Prostate gland (tissue), 2 donors: ENCODE measurements at regions not wholly inside any gene's neighbourhood (a gene's known extent, or its start where the extent isn't known, plus 50 kb on each side); places are given as distances from the start of the nearest gene placed in this dataset.

Experiments
- DNase-seq: peaks from one replicate; pipeline ENCODE4 v3.0.0-alpha.2; 2019; ENCODE audit warnings: low spot score
- H3K27ac ChIP-seq, 2 donors: fragments of 200-600 bp; sonication (generic); 2 replicates each; pipeline ENCODE4 v1.5.1; 2017 to 2019
- H3K27me3 ChIP-seq: fragments of 200-600 bp; sonication (generic); replicated peaks from 2 replicates; pipeline ENCODE4 v1.5.1; 2019; ENCODE audit not compliant: insufficient read depth
- H3K36me3 ChIP-seq, 2 donors: fragments of 200-600 bp; sonication (generic); 1 replicate in 1 of 2; 2 replicates in 1 of 2; pipeline versions ENCODE4 v1.5.1 to v1.8.1; 2017 to 2019
- H3K4me1 ChIP-seq: fragments of 200-600 bp; sonication (generic); replicated peaks from 2 replicates; pipeline ENCODE4 v1.5.1; 2019
- H3K4me3 ChIP-seq, 2 donors: fragments of 200-600 bp; sonication (generic); 2 replicates each; pipeline ENCODE4 v1.5.1; 2017 to 2019
- H3K9me3 ChIP-seq: fragments of 200-600 bp; sonication (generic); 2 replicates; pipeline ENCODE4 v1.5.1; 2017
- POLR2A ChIP-seq: fragments of 450-650 bp; IDR thresholded peaks from one replicate; pipeline ENCODE4 v1.6.1; 2016; ENCODE audit warnings: antibody characterized with exemption, mild to moderate bottlenecking
- POLR2AphosphoS5 ChIP-seq: sonication (generic); formaldehyde crosslinking; IDR thresholded peaks from one replicate; pipeline ENCODE4 v1.6.1; 2017; ENCODE audit warnings: antibody characterized with exemption
- whole genome bisulfite sequencing: methylation state at CpG from one replicate; pipeline ENCODE4 v1.1.5; 2018; 5-methylcytosine and 5-hydroxymethylcytosine counted together
- intact Hi-C: fragments of 100-400 bp; cut with DNase I; formaldehyde crosslinking; loops from one replicate; pipeline ENCODE4 v1.14.2; 2022
- TF ChIP-seq, protein P1 (sequence below), 4 experiments: fragments of 200-600 bp in 2 of 4; fragments of 450-650 bp in 2 of 4; sonication (generic) in 2 of 4; IDR thresholded peaks; 1 replicate in 3 of 4; 2 replicates in 1 of 4; pipeline ENCODE4 v1.5.1; 2016 to 2019; ENCODE audit warnings: antibody characterized with exemption in 4 of 4, mild to moderate bottlenecking in 2 of 4, moderate library complexity in 2 of 4

DNA sequence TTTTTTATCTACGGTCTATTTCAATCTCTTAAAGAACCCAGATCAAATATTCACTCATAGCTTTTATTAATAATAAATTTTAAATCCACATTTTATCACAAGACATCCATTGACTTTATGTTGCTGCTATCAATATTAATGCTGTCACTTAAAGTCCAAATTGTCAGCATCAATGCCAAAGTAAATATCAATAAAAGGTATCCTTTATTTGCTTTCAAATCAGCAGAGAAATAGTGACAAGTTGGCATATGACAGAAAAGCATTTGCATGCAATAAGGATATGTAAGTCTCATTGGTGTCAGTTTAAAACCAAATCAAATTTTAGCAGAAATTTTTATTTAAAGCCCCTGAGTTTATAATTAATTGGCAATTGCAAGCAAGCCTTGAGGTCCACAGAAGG is 775.4 kb downstream of the ADCYAP1 start:
- H3K4me3 ChIP-seq: no peak overlapping the region
- no peaks in the 10 kb centered on the region for H3K27me3 ChIP-seq
- H3K9me3 ChIP-seq: no peaks in the 10 kb centered on the region
- TF ChIP-seq POLR2A (no peak), POLR2AphosphoS5 (no peak)
- TF ChIP-seq, protein P1, sequence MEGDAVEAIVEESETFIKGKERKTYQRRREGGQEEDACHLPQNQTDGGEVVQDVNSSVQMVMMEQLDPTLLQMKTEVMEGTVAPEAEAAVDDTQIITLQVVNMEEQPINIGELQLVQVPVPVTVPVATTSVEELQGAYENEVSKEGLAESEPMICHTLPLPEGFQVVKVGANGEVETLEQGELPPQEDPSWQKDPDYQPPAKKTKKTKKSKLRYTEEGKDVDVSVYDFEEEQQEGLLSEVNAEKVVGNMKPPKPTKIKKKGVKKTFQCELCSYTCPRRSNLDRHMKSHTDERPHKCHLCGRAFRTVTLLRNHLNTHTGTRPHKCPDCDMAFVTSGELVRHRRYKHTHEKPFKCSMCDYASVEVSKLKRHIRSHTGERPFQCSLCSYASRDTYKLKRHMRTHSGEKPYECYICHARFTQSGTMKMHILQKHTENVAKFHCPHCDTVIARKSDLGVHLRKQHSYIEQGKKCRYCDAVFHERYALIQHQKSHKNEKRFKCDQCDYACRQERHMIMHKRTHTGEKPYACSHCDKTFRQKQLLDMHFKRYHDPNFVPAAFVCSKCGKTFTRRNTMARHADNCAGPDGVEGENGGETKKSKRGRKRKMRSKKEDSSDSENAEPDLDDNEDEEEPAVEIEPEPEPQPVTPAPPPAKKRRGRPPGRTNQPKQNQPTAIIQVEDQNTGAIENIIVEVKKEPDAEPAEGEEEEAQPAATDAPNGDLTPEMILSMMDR (IDR thresholded peaks at IDR 0.05): no peak
- 45% methylated on average over 1 of the region's 1 CpG for WGBS
- intact Hi-C loops: no loop called here
- H3K4me1 ChIP-seq: no peaks in the 10 kb centered on the region
- DNase-seq: no peak
- H3K27ac ChIP-seq: no peak overlapping the region
- no peaks in the 10 kb centered on the region for H3K36me3 ChIP-seq

DNA sequence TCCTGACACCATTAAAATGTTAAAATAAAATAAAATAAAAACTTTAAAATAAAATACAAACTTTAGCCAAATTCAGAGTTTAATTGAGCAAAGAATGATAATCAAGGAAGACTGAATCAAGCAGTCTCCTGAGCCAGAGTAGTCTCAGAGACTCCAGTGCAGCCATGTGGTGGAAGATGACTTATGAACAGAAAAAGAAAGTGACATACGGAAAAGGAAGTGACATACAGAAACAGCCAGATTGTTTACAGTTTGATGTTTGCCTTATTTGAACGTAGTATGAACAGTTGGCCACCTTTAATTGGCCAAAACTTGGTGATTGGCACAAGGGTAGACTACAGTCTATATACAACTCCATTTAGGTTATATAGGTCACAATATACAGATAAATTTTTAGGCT is 787.2 kb downstream of the ADCYAP1 start:
- no peak for DNase-seq
- 88% methylated on average over 2 of the region's 2 CpGs for WGBS

GRCh38 chr18:1708006-1708405 is 803.3 kb downstream of the ADCYAP1 start:
- TF ChIP-seq, protein P1 (IDR thresholded peaks at IDR 0.05): no peak
- no peak for TF ChIP-seq POLR2A
- TF ChIP-seq POLR2AphosphoS5: no peak
- H3K27ac ChIP-seq: no peak overlapping the region
- H3K36me3 ChIP-seq: no peaks in the 10 kb centered on the region
- no peaks in the 10 kb centered on the region for H3K9me3 ChIP-seq
- DNase-seq: no peak
- no peaks in the 10 kb centered on the region for H3K4me1 ChIP-seq
- H3K27me3 ChIP-seq: no peaks in the 10 kb centered on the region
- 83% methylated on average over 2 of the region's 2 CpGs for WGBS
- H3K4me3 ChIP-seq: no peak overlapping the region
- intact Hi-C loops: no loop called here

More for the DNA sequence above, 787.2 kb downstream of the ADCYAP1 start:
- TF ChIP-seq, protein P1 (IDR thresholded peaks at IDR 0.05): no peak
- TF ChIP-seq POLR2A (no peak), POLR2AphosphoS5 (no peak)
- intact Hi-C loops: no loop called here
- H3K9me3 ChIP-seq: no peaks in the 10 kb centered on the region
- no peak overlapping the region for H3K4me3 ChIP-seq
- no peaks in the 10 kb centered on the region for H3K4me1 ChIP-seq
- H3K27ac ChIP-seq: no peak overlapping the region
- no peaks in the 10 kb centered on the region for H3K36me3 ChIP-seq
- no peaks in the 10 kb centered on the region for H3K27me3 ChIP-seq

- Histone ChIP-seq H3K36me3 (no peaks in the 10 kb centered on the region), H3K27me3 (no peaks in the 10 kb centered on the region), H3K27ac (no peak overlapping the region), H3K9me3 (no peaks in the 10 kb centered on the region), H3K4me3 (no peak overlapping the region), H3K4me1 (no peaks in the 10 kb centered on the region)
- 32% methylated on average over 3 of the region's 3 CpGs for WGBS
- DNase-seq: no peak
- TF ChIP-seq, protein P1 (IDR thresholded peaks at IDR 0.05): no peak
- TF ChIP-seq POLR2A: no peak
- no peak for TF ChIP-seq POLR2AphosphoS5
- intact Hi-C loops: no loop called here
Measured at GRCh38 chr18:1710114-1710513, 805.4 kb downstream of the ADCYAP1 start.

DNA sequence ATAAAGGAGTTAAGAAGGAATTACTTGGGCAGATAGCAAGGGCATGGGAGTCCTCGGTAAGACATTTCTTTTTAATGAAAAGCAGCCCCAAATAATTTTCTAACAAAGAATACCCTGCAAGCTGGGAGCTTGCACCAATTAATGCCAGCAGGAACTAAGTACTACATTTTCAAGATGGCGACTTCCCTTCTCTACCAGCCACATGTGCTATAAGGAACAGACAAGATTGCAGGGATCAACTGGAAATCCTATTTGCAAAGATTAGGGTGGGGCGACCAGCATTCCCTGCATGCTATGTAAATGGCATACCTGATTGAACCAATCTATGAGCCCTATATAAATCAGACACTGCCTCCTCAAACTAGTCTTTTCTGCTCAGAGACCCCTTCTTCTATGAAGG is 827.5 kb downstream of the ADCYAP1 start:
- no peak for TF ChIP-seq POLR2A
- TF ChIP-seq POLR2AphosphoS5: no peak
- TF ChIP-seq, protein P1 (IDR thresholded peaks at IDR 0.05): no peak
- Histone ChIP-seq H3K4me1 (no peaks in the 10 kb centered on the region), H3K4me3 (no peak overlapping the region), H3K27ac (no peak overlapping the region), H3K36me3 (no peaks in the 10 kb centered on the region), H3K27me3 (no peaks in the 10 kb centered on the region), H3K9me3 (no peaks in the 10 kb centered on the region)
- no peak for DNase-seq
- WGBS: 91% methylated on average over 3 of the region's 3 CpGs
- intact Hi-C loops: no loop called here
